GM12891 (cell line): ENCODE measurements at regions not wholly inside any gene's neighbourhood (a gene's known extent, or its start where the extent isn't known, plus 50 kb on each side); places are given as distances from the start of the nearest gene placed in this dataset.

Experiments
- DNase-seq: peaks from one replicate; pipeline ENCODE4 v3.0.0; 2011; ENCODE audit warnings: low spot score; ENCODE audit not compliant: insufficient read length
- FAIRE-seq: peaks from 2 replicates; lab custom pipeline; 2011; peaks lifted over from hg19 to GRCh38; lab: Jason Lieb, UNC
- PAX5 ChIP-seq: IDR thresholded peaks from 2 replicates; pipeline ENCODE4 v1.6.1; 2011; ENCODE audit warnings: low read length, moderate library complexity, mild to moderate bottlenecking; ENCODE audit not compliant: insufficient read depth, severe bottlenecking
- POLR2A ChIP-seq: IDR thresholded peaks from 2 replicates; pipeline ENCODE4 v1.6.1; 2011; ENCODE audit warnings: low read depth, low read length, control low read depth
- POLR2AphosphoS5 ChIP-seq: IDR thresholded peaks from 2 replicates; pipeline ENCODE4 v1.6.1; 2011; ENCODE audit warnings: low read depth, low read length, control low read depth
- POU2F2 ChIP-seq: IDR thresholded peaks from 2 replicates; pipeline ENCODE4 v1.6.1; 2011; ENCODE audit warnings: low read depth, mild to moderate bottlenecking, control low read depth, low read length, moderate library complexity
- SPI1 ChIP-seq: IDR thresholded peaks from 2 replicates; pipeline ENCODE4 v1.6.1; 2011; ENCODE audit warnings: low read depth, low read length, control low read depth
- TAF1 ChIP-seq: IDR thresholded peaks from 2 replicates; pipeline ENCODE4 v1.6.1; 2011; ENCODE audit warnings: low read depth, low read length, control low read depth

DNA sequence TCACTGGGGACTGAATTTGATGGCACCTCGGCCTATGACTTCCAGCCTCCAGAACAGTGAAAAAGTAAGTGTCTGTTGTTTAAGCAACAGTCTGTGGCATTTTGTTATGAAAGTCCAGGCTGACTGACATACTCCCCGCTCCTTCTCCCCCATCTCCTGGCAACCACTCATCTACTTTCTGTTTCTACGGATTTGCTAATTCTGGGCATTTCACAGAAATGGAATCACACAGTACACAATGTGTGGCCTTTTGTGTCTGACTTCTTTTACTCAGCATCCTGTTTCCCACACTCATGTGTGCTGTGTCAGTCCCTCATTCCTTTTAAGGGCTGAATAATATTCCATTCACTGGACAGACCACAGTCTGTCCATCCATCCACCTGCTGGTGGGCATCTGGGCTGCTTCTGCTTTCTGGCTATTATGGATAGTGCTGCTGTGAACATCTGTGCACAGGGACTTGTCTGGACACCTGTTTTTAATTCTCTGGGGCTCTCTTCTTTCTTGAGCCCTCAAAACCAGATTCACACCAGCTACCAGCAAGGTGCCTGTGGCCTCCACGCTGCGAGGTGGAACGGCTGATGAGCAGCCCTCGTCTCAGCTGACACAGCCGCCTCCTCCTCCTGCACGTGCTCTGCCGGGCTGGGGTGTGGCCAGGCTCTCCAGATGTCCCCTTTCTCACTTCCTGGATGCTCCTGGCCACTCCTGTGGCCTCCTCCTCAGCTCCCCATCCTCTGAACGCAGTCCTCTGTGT is 333.1 kb downstream of the CTTN start:
- no peak for FAIRE-seq
- TF ChIP-seq PAX5 (no peak), TAF1 (no peak), SPI1 (no peak), POU2F2 (no peak), POLR2AphosphoS5 (no peak), POLR2A (no peak)
- no peak for DNase-seq

DNA sequence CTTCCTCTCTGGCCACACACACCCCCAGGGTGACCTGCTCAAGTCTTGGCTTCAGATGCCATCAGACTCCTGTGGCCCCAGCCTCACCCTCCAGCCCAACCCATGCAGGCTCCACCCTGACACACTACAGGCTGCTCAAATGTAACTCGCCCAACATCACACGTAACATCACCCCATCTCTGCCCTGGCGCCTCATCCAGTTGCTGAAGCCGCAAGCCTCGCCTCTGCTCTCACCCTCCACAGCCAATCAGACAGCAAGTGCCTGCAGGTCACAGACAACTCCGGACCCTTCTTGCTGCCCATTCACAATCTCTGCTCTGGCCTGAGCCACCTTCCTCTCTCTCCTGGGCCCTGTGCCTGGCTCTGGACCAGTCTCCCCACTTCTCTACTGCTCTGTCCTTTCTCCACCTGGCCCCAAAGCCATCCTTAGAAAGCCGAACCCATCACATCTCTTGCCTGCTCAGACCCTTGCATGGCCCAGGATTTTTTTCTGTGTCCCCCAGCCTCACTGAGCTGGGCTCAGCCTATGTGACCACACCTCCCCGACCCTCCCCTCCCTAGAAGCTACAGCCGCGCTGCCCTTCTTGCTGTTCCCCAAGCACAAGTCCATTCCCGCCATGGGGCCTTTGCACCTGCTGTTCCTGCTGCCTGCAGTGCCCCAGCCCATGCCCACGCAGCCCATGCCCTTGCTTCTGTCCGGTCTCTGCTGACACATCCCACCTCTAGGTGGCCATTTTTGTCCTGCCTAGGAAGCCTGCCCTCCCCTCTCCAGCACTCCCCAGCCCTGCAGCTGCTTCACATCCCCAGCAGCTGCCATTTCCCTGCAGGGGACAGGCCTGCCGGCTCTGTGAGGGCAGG is 333.9 kb downstream of the CTTN start:
- DNase-seq (no peak), FAIRE-seq (no peak)
- TF ChIP-seq POU2F2 (no peak), PAX5 (no peak), SPI1 (no peak), POLR2A (no peak), POLR2AphosphoS5 (no peak)

DNA sequence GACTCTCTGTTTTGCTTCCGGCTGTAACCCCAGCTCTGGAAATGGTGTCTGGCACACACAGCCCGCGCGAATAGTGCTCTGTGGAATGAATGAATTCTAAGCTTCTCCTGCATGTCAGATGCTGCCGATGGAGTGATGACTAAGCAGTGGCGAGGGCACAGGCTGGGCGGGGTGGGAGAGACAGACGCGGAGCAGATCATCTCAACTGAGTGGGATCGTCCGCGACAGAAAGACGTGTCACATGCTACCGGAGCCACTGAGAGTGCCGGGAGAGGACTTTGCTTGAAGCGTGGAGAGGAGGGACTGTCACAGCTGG is 334.5 kb downstream of the CTTN start:
- DNase-seq, result no peak
- FAIRE-seq, result no peak
- TF ChIP-seq POLR2A (no peak), POU2F2 (no peak), POLR2AphosphoS5 (no peak), PAX5 (no peak), TAF1 (no peak)

DNA sequence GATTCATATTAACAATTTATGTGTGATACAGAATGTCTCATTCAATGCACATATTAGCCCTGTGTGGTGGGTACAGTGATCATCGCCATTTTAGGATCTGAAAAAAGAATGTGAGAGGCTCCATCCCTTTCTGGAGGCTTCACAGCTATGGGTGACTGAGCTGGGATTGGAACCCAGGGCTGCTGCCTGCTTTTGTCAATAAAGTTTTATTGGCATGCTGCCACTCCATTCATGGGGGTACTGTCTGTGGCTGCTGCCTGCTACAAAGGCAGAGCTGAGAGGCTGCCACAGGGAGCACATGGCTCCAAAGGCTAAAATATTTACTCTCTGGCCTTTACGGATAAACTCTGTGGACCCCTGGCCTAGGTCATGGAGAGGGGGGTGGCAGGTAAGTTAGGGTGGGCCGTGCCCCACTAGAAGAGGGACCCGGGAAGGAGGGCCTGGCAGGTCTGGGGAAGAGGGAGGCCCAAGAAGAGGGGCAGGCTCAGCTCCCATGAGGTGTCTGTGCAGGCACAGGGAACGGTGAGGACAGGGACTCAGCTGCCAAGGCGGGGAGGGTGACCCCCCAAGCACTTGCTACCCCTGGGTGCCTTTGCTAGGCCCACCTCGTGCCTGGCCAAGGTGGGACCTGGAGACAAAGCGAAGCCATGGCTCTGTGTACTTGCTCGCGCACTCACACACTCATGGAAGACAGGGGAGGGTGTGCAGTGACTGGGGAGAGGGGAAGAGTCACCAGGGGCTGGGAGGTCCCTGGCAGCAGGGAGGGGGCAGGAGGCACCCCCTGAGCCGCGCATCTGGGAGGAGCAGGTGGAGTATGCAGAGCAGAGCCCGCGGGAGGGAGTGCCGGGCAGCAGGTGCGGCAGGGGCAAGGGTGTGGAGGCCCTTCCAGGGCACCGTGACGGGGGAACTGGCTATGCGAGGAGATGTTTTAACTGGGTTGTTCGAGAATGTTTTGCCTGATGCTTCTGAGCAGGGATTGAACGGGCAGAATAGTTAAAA is 335.3 kb downstream of the CTTN start:
- DNase-seq (no peak), FAIRE-seq (no peak)
- no peak for TF ChIP-seq POLR2AphosphoS5
- no peak for TF ChIP-seq SPI1
- TF ChIP-seq POLR2A, result no peak
- no peak for TF ChIP-seq PAX5
- no peak for TF ChIP-seq TAF1
- no peak for TF ChIP-seq POU2F2

DNA sequence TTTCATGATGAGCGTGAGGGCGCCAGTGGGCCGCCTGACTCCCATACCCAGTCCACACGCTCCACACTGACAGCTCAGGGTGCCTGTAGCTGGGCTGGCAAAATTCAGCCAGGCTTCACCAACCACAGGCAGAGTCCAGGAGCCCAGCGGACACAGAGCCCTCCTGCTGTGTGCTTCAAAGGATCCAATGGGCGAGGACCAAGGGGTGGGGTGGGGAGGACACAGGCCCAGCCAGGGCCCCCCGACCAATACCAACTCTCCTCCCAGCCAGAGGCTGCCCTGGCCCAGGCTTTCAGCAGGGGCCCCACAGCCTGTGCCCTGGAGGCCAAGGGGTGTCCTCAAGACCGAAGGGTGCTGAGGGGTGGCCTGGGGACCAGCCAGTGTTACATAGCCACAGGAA is 336.1 kb downstream of the CTTN start:
- TF ChIP-seq POU2F2 (no peak), POLR2A (no peak), SPI1 (no peak), TAF1 (no peak), PAX5 (no peak), POLR2AphosphoS5 (no peak)
- DNase-seq (no peak), FAIRE-seq (no peak)

DNA sequence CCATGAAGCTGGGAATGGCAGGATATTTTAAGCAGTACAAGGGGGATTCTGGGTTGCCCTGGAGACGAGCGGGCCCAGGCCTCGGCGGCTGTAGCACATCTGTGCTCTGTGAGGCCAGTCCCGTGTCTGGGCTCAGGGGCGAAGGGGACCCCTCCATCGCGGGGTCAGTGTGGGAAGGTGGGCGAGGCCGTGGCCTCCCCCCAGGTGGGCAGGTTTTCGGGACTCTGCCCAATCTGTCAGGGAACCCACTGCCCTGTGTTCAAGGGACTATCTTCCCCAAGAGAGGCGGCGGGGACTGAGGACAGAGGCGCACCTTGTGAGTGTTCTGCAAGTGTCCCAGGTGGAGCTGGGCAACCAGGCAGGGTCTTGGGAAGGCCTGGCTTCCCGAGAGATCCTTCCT is 336.6 kb downstream of the CTTN start:
- no peak for TF ChIP-seq POLR2A
- no peak for TF ChIP-seq PAX5
- TF ChIP-seq SPI1, result no peak
- TF ChIP-seq POU2F2, result no peak
- TF ChIP-seq TAF1, result no peak
- TF ChIP-seq POLR2AphosphoS5, result no peak
- DNase-seq, result no peak
- no peak for FAIRE-seq

DNA sequence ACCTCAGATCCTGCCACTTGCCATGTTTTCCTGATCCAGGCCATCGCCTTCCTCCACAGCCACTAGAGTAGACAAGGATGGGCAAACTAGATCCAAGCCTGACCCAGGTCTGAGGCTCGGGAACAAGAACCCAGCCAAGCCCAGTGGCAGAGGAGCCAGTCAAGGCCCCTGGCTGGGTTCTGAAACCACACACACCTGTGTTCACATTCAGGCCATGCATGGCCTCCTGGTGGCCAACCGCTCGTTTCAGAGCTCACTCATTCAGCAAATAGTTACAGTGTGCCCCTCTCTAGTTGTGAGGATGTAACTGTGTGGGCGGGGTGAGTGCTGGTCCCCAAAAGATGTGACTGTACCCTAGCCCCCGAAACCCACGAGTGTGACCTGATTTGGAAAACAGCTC is 337.6 kb downstream of the CTTN start:
- TF ChIP-seq SPI1 (no peak), PAX5 (no peak), POLR2AphosphoS5 (no peak)
- no peak for FAIRE-seq
- DNase-seq, result no peak

DNA sequence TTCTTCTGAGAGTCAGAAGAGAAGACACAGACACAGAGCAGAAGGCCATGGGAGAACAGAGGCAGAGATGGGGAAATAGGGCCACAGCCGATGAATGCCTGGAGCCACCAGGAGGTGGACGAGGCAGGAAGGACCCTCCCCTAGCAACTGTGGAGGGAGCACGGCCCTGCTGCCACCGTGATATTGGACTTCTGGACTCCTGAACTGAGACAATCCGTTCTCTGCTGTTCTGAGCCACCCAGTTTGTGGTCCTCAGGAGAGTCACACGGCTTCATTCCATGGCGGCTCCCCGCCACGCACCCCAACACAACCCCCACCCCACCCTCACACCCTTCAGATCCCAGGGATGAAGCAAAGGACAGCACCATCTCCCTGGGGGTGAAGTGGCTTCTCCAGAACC is 338.1 kb downstream of the CTTN start:
- TF ChIP-seq SPI1 (no peak), POLR2AphosphoS5 (no peak), TAF1 (no peak), PAX5 (no peak), POU2F2 (no peak), POLR2A (no peak)
- FAIRE-seq, result no peak
- no peak for DNase-seq
